Heart left ventricle (tissue), 16 donors: ENCODE measurements at regions not wholly inside any gene's neighbourhood (a gene's known extent, or its start where the extent isn't known, plus 50 kb on each side); places are given as distances from the start of the nearest gene placed in this dataset.

Experiments
- ATAC-seq, 4 donors: fragments of 200-7000 bp; cut with Tn5 transposase; one replicate each; pipeline ENCODE4 v1.9.1; 2020 to 2022; ENCODE audit warnings: moderate library complexity in 4 of 4, mild to moderate bottlenecking in 3 of 4, moderate number of reproducible peaks in 1 of 4
- DNase-seq, 5 donors: peaks; one replicate each; pipeline ENCODE4 v3.0.0-alpha.2; 2020
- H3K27ac ChIP-seq, 12 donors: fragments of 200-600 bp; sonication (generic) in 4 of 12; one replicate each; pipeline versions ENCODE4 v1.5.0 to v1.8.0; 2016 to 2022; ENCODE audit warnings: mild to moderate bottlenecking in 2 of 12
- H3K27me3 ChIP-seq, 9 donors: fragments of 200-600 bp; sonication (generic) in 2 of 9; one replicate each; pipeline versions ENCODE4 v1.5.1 to v1.8.0; 2016 to 2022; ENCODE audit warnings: mild to moderate bottlenecking in 3 of 9
- H3K36me3 ChIP-seq, 9 donors: fragments of 200-600 bp; sonication (generic) in 2 of 9; one replicate each; pipeline versions ENCODE4 v1.5.0 to v1.8.0; 2018 to 2022; ENCODE audit warnings: mild to moderate bottlenecking in 2 of 9
- H3K4me1 ChIP-seq, 12 donors: fragments of 200-600 bp; sonication (generic) in 4 of 12; one replicate each; pipeline versions ENCODE4 v1.5.0 to v1.8.0; 2016 to 2022; ENCODE audit warnings: mild to moderate bottlenecking in 3 of 12
- H3K4me3 ChIP-seq, 12 donors: fragments of 200-600 bp; sonication (generic) in 4 of 12; one replicate each; pipeline versions ENCODE4 v1.5.0 to v1.8.0; 2017 to 2022; ENCODE audit warnings: mild to moderate bottlenecking in 9 of 12, moderate library complexity in 4 of 12
- H3K9me3 ChIP-seq, 12 donors: fragments of 200-600 bp; sonication (generic) in 4 of 12; one replicate each; pipeline versions ENCODE4 v1.5.0 to v1.8.0; 2016 to 2022; ENCODE audit warnings: mild to moderate bottlenecking in 1 of 12
- CTCF ChIP-seq, 12 donors: fragments of 200-600 bp; sonication (generic) in 4 of 12; IDR thresholded peaks; one replicate each; pipeline versions ENCODE4 v1.5.0 to v1.8.0; 2018 to 2022; ENCODE audit warnings: antibody characterized with exemption in 12 of 12, mild to moderate bottlenecking in 5 of 12
- POLR2A ChIP-seq, 2 donors: fragments of 450-650 bp; IDR thresholded peaks; one replicate each; pipeline ENCODE4 v1.6.1; 2017; ENCODE audit warnings: antibody characterized with exemption in 2 of 2, mild to moderate bottlenecking in 2 of 2, moderate library complexity in 2 of 2
- WGBS, 4 donors: extraction: QIAGEN DNeasy Blood & Tissue Kit in 2 of 4; methylation state at CpG; one replicate each; pipeline versions ENCODE4 v1.1.5 to v1.1.7; 2013 to 2018; 5-methylcytosine and 5-hydroxymethylcytosine counted together
- intact Hi-C, 10 donors: fragments of 100-400 bp; cut with DNase I; formaldehyde crosslinking; loops; one replicate each; pipeline versions ENCODE4 v1.11.1 to v1.14.2; 2022
- donor health status: ischemic (EF 13 %, LVEDD 7.1; RV severe dilation, severe dysfunction).
- donor health status: healthy with polysubstance abuse.
- donor health status: DM: no; HTN: yes; CAD: no.
- donor health status: DM: no; HTN: no; CAD: no.
- donor health status: ischemic (EF 25% LVEDD 6.9; RV normal size, moderate dysfunction).
- donor health status: ischemic (EF 25% LVEDD 5.7; RV mildly dilated, moderate dysfunction).
- donor health status: healthy.
- donor health status: DM: yes; HTN: yes; CAD: no.
- donor health status: ischemic (EF 35%, LVEDD 5.7; RV mildly dilated, moderate dysfunction).
- donor health status: nonischemic (EF 11% LVEDD 7.7; RV severe dilation, severe dysfunction).
- donor health status: DM: yes; HTN: yes; CAD: no.
- donor health status: PGD.
- donor health status: ischemic (EF 29% LVEDD 5.4; RV normal size, mild dysfunction).
- donor health status: nonischemic (EF 23%, LVEDD 6.1; RV moderate dilation, normal function).

- ATAC-seq, result no peak
- H3K36me3 ChIP-seq, result no peaks in the 10 kb centered on the region
- intact Hi-C loops, result no loop called here
- peaks cover 0 to 11% (median 3%) of the 10 kb centered on the region in 12 donors for H3K4me1 ChIP-seq
- H3K4me3 ChIP-seq, result no peak overlapping the region
- 90 to 96% (median 94%) methylated on average over 1 of the region's 1 CpG for WGBS, 4 donors
- no peaks in the 10 kb centered on the region for H3K9me3 ChIP-seq
- H3K27me3 ChIP-seq, result peaks cover 9 to 89% (median 31%) of the 10 kb centered on the region in 9 donors
- no peak for DNase-seq
- TF ChIP-seq CTCF (IDR thresholded peaks at IDR 0.05) (no peak), POLR2A (IDR thresholded peaks at IDR 0.05) (no peak)
- H3K27ac ChIP-seq, result no peak overlapping the region
These were observed 82.1 kb upstream of the IFNE start for GRCh38 chr9:21564175-21564574.

GRCh38 chr9:21565155-21565554 lies 83.0 kb upstream of the IFNE start:
- Histone ChIP-seq H3K4me1 (peaks cover 0 to 1% (median 0%) of the 10 kb centered on the region in 12 donors), H3K4me3 (no peak overlapping the region), H3K9me3 (no peaks in the 10 kb centered on the region), H3K27ac (no peak overlapping the region), H3K27me3 (peaks cover 0 to 83% (median 23%) of the 10 kb centered on the region in 9 donors), H3K36me3 (no peaks in the 10 kb centered on the region)
- no peak for DNase-seq
- no peak for TF ChIP-seq POLR2A (IDR thresholded peaks at IDR 0.05)
- TF ChIP-seq CTCF (IDR thresholded peaks at IDR 0.05), result no peak
- WGBS, 4 donors, result 52 to 67% (median 63%) methylated on average over 3 of the region's 3 CpGs
- ATAC-seq, result no peak
- intact Hi-C loops, result no loop called here

- no peak for ATAC-seq
- Histone ChIP-seq H3K9me3 (no peaks in the 10 kb centered on the region), H3K36me3 (no peaks in the 10 kb centered on the region), H3K4me1 (no peaks in the 10 kb centered on the region), H3K4me3 (no peak overlapping the region), H3K27ac (no peak overlapping the region), H3K27me3 (peaks cover 0 to 67% (median 12%) of the 10 kb centered on the region in 9 donors)
- no peak for DNase-seq
- 83 to 85% (median 84%) methylated on average over 2 of the region's 2 CpGs for WGBS, 4 donors
- TF ChIP-seq POLR2A (IDR thresholded peaks at IDR 0.05), result no peak
- no peak for TF ChIP-seq CTCF (IDR thresholded peaks at IDR 0.05)
- intact Hi-C loops, result no loop called here
These were observed 85.8 kb upstream of the IFNE start for GRCh38 chr9:21567926-21568325.

GRCh38 chr9:21568484-21568883 lies 86.4 kb upstream of the IFNE start:
- no peak overlapping the region for H3K4me3 ChIP-seq
- H3K27me3 ChIP-seq, result peaks cover 0 to 64% (median 12%) of the 10 kb centered on the region in 9 donors
- no peak overlapping the region for H3K27ac ChIP-seq
- 63 to 77% (median 67%) methylated on average over 3 of the region's 3 CpGs for WGBS, 4 donors
- no peaks in the 10 kb centered on the region for H3K9me3 ChIP-seq
- H3K36me3 ChIP-seq, result no peaks in the 10 kb centered on the region
- intact Hi-C loops, result no loop called here
- no peak for DNase-seq
- H3K4me1 ChIP-seq, result no peaks in the 10 kb centered on the region
- ATAC-seq, result no peak
- no peak for TF ChIP-seq CTCF (IDR thresholded peaks at IDR 0.05)
